HepG2 (cell line): ENCODE measurements at regions not wholly inside any gene's neighbourhood (a gene's known extent, or its start where the extent isn't known, plus 50 kb on each side); places are given as distances from the start of the nearest gene placed in this dataset.
A peak's percentile ranks its signal among the peaks of the same experiment; 100 is the strongest.

ENCODE experiments used
- BCL6 ChIP-seq: IDR thresholded peaks from 2 replicates; pipeline ENCODE4 v1.6.1; 2016; ENCODE audit warnings: missing genetic modification reagents, missing compliant biosample characterization
- ERF ChIP-seq: IDR thresholded peaks from 2 replicates; pipeline ENCODE4 v1.6.1; 2018; ENCODE audit warnings: missing biosample characterization, missing genetic modification reagents
- JUNB ChIP-seq: sonication (generic); formaldehyde crosslinking; IDR thresholded peaks from 2 replicates; pipeline ENCODE4 v1.8.0; 2022; ENCODE audit warnings: missing genetic modification reagents, mild to moderate bottlenecking, borderline replicate concordance
- KDM5A ChIP-seq: fragments of 200-600 bp; sonication (generic); IDR thresholded peaks from 2 replicates; pipeline ENCODE4 v1.7.0; 2018; ENCODE audit warnings: antibody characterized with exemption, mild to moderate bottlenecking, low read length, borderline replicate concordance
- MED1 ChIP-seq: sonication (generic); formaldehyde crosslinking; IDR thresholded peaks from 2 replicates; pipeline ENCODE4 v1.4.0; 2020; ENCODE audit warnings: missing genetic modification reagents
- NCOA2 ChIP-seq: sonication (generic); formaldehyde crosslinking; IDR thresholded peaks from 2 replicates; pipeline ENCODE4 v1.8.0; 2022; ENCODE audit warnings: inconsistent platforms
- NFE2 ChIP-seq: sonication (generic); formaldehyde crosslinking; IDR thresholded peaks from 2 replicates; pipeline ENCODE4 v1.4.0; 2020; ENCODE audit warnings: missing genetic modification reagents
- SAFB2 ChIP-seq: sonication (generic); formaldehyde crosslinking; IDR thresholded peaks from 2 replicates; pipeline ENCODE4 v1.5.1; 2020; ENCODE audit warnings: missing genetic modification reagents, low read depth, mild to moderate bottlenecking, borderline replicate concordance
- SMAD1 ChIP-seq: sonication (generic); formaldehyde crosslinking; IDR thresholded peaks from 2 replicates; pipeline ENCODE4 v1.4.0; 2020; ENCODE audit warnings: missing genetic modification reagents, low read depth, mild to moderate bottlenecking, borderline replicate concordance
- SMAD9 ChIP-seq: sonication (generic); formaldehyde crosslinking; IDR thresholded peaks from 2 replicates; pipeline ENCODE4 v1.5.1; 2020; ENCODE audit warnings: mild to moderate bottlenecking, missing genetic modification reagents
- SOX13 ChIP-seq, 3 experiments: fragments of 450-650 bp in 1 of 3; sonication (generic) in 1 of 3; formaldehyde crosslinking in 1 of 3; IDR thresholded peaks in 2 of 3; conservative IDR thresholded peaks in 1 of 3; 2 replicates each; pipeline versions ENCODE4 v1.5.0 to v1.6.1; 2016 to 2020; ENCODE audit warnings: antibody characterized with exemption in 1 of 3, mild to moderate bottlenecking in 1 of 3, missing compliant biosample characterization in 1 of 3, missing genetic modification reagents in 1 of 3, moderate library complexity in 1 of 3
- TARDBP ChIP-seq: sonication (generic); formaldehyde crosslinking; IDR thresholded peaks from 2 replicates; pipeline ENCODE4 v1.8.0; 2022; ENCODE audit warnings: mild to moderate bottlenecking, missing genetic modification reagents
- ZFX ChIP-seq: sonication (generic); formaldehyde crosslinking; IDR thresholded peaks from 2 replicates; pipeline ENCODE4 v1.4.0; 2020; ENCODE audit warnings: mild to moderate bottlenecking, low read depth, missing genetic modification reagents, moderate library complexity
- ZFY ChIP-seq: sonication (generic); formaldehyde crosslinking; IDR thresholded peaks from 2 replicates; pipeline ENCODE4 v1.4.0; 2020; ENCODE audit warnings: missing genetic modification reagents
- ZNF253 ChIP-seq: sonication (generic); formaldehyde crosslinking; IDR thresholded peaks from 2 replicates; pipeline ENCODE4 v1.8.0; 2022; ENCODE audit warnings: mild to moderate bottlenecking, missing genetic modification reagents, borderline replicate concordance
- ZNF3 ChIP-seq: IDR thresholded peaks from 2 replicates; pipeline ENCODE4 v1.7.0; 2017; ENCODE audit warnings: inconsistent platforms
- ZNF383 ChIP-seq: sonication (generic); formaldehyde crosslinking; IDR thresholded peaks from 2 replicates; pipeline ENCODE4 v1.4.0; 2020; ENCODE audit warnings: missing genetic modification reagents, mild to moderate bottlenecking, borderline replicate concordance
- ZNF441 ChIP-seq: sonication (generic); formaldehyde crosslinking; IDR thresholded peaks from 2 replicates; pipeline ENCODE4 v1.7.0; 2021; ENCODE audit warnings: missing genetic modification reagents, borderline replicate concordance
- ZNF775 ChIP-seq: sonication (generic); formaldehyde crosslinking; IDR thresholded peaks from 2 replicates; pipeline ENCODE4 v1.4.0; 2020; ENCODE audit warnings: missing genetic modification reagents, mild to moderate bottlenecking, moderate library complexity, borderline replicate concordance
- TF ChIP-seq, protein P1 (sequence below): sonication (generic); formaldehyde crosslinking; IDR thresholded peaks from 2 replicates; pipeline ENCODE4 v1.5.0; 2020; ENCODE audit warnings: missing genetic modification reagents
- TF ChIP-seq, protein P2 (sequence below): sonication (generic); formaldehyde crosslinking; IDR thresholded peaks from 2 replicates; pipeline ENCODE4 v1.4.0; 2020; ENCODE audit warnings: missing genetic modification reagents
- TF ChIP-seq, protein P3 (sequence below): IDR thresholded peaks from 2 replicates; pipeline ENCODE4 v1.4.0; 2020; ENCODE audit warnings: mild to moderate bottlenecking, missing genetic modification reagents

DNA sequence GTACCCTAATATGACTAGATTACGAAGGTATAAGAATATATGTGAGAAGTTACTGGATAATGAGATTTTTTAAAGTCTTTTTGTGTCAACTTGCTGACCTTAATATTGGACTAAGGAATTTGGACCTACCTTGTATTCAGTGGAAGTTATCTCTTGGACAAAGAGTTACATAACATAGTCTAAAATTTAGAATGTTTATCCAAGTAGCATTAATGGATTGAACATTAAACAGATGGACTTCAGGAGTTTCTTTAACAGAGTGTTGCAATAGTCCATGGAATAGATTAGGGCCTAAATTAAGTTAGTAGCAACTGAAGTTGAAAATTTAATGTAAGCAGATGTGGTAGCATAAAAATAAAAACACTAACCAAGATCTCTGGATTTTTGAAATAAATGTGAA, 266.4 kb downstream of the PYDC2 start (continued):
- no peak for TF ChIP-seq ZNF775 (CRISPR knock-in tag)
- no peak for TF ChIP-seq ZNF253
- peak; percentile 72 for TF ChIP-seq NCOA2 (CRISPR knock-in tag)
- no peak for TF ChIP-seq ZFY (CRISPR knock-in tag)
- TF ChIP-seq ZNF441 (CRISPR knock-in tag): no peak
- no peak for TF ChIP-seq SMAD9 (CRISPR knock-in tag)
- TF ChIP-seq SMAD1 (CRISPR knock-in tag): no peak
- TF ChIP-seq, protein P1, sequence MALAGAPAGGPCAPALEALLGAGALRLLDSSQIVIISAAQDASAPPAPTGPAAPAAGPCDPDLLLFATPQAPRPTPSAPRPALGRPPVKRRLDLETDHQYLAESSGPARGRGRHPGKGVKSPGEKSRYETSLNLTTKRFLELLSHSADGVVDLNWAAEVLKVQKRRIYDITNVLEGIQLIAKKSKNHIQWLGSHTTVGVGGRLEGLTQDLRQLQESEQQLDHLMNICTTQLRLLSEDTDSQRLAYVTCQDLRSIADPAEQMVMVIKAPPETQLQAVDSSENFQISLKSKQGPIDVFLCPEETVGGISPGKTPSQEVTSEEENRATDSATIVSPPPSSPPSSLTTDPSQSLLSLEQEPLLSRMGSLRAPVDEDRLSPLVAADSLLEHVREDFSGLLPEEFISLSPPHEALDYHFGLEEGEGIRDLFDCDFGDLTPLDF (CRISPR knock-in tag): no peak
- no peak for TF ChIP-seq KDM5A
- TF ChIP-seq ZNF383 (CRISPR knock-in tag): no peak
- TF ChIP-seq, protein P2, sequence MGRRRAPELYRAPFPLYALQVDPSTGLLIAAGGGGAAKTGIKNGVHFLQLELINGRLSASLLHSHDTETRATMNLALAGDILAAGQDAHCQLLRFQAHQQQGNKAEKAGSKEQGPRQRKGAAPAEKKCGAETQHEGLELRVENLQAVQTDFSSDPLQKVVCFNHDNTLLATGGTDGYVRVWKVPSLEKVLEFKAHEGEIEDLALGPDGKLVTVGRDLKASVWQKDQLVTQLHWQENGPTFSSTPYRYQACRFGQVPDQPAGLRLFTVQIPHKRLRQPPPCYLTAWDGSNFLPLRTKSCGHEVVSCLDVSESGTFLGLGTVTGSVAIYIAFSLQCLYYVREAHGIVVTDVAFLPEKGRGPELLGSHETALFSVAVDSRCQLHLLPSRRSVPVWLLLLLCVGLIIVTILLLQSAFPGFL (CRISPR knock-in tag): no peak
- no peak for TF ChIP-seq NFE2 (CRISPR knock-in tag)
- TF ChIP-seq, protein P3, sequence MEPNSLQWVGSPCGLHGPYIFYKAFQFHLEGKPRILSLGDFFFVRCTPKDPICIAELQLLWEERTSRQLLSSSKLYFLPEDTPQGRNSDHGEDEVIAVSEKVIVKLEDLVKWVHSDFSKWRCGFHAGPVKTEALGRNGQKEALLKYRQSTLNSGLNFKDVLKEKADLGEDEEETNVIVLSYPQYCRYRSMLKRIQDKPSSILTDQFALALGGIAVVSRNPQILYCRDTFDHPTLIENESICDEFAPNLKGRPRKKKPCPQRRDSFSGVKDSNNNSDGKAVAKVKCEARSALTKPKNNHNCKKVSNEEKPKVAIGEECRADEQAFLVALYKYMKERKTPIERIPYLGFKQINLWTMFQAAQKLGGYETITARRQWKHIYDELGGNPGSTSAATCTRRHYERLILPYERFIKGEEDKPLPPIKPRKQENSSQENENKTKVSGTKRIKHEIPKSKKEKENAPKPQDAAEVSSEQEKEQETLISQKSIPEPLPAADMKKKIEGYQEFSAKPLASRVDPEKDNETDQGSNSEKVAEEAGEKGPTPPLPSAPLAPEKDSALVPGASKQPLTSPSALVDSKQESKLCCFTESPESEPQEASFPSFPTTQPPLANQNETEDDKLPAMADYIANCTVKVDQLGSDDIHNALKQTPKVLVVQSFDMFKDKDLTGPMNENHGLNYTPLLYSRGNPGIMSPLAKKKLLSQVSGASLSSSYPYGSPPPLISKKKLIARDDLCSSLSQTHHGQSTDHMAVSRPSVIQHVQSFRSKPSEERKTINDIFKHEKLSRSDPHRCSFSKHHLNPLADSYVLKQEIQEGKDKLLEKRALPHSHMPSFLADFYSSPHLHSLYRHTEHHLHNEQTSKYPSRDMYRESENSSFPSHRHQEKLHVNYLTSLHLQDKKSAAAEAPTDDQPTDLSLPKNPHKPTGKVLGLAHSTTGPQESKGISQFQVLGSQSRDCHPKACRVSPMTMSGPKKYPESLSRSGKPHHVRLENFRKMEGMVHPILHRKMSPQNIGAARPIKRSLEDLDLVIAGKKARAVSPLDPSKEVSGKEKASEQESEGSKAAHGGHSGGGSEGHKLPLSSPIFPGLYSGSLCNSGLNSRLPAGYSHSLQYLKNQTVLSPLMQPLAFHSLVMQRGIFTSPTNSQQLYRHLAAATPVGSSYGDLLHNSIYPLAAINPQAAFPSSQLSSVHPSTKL (CRISPR knock-in tag): peak; percentile 83
- TF ChIP-seq MED1: 0 out of 2 replicates have a peak, but pooled peaks have one; percentile 37
- no peak for TF ChIP-seq SAFB2 (CRISPR knock-in tag)
- no peak for TF ChIP-seq JUNB (CRISPR knock-in tag)
- TF ChIP-seq ERF (CRISPR knock-in tag): no peak
- TF ChIP-seq ZNF3 (CRISPR knock-in tag): no peak
- peak; percentile 75 for TF ChIP-seq BCL6 (CRISPR knock-in tag)
- no peak for TF ChIP-seq ZFX (CRISPR knock-in tag)
- peak; percentile 14; the same call in 1 of the 2 replicates for TF ChIP-seq SOX13 (IDR thresholded peaks at IDR 0.05)
- TF ChIP-seq SOX13 (CRISPR knock-in tag; conservative IDR thresholded peaks at IDR 0.05 in 1 of 2, IDR thresholded peaks at IDR 0.05 in 1 of 2): peak in 1 of 2 experiments; percentile 87; a peak in 2 of 4 replicates
- peak; percentile 47; the same call in 1 of the 2 replicates for TF ChIP-seq TARDBP (CRISPR knock-in tag)
